ENCODE measurements at regions not wholly inside any gene's neighbourhood (a gene's known extent, or its start where the extent isn't known, plus 50 kb on each side); places are given as distances from the start of the nearest gene placed in this dataset.

GRCh38 chr10:8913720-8914119 lies 859.2 kb downstream of the GATA3 start:
- DNase-seq: no peak

DNA sequence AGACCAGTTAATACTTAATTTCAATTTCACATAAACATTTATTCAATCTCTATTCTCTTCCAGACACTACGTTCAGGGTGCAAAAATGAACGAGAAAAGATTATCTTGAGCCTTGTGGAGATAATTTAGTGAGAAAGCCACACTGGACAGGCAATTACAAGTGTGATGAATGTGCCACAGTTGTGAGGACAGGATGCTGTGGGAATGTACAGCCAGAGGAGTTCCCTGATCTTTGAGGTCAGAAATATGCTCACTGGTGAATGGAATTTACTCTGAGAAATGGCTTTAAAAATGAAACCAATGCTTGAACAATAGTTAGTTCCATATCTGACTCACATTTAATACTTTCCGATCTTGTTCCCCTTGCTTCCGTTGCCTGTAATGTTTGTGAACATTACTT lies 864.8 kb downstream of the GATA3 start:
- no peak for DNase-seq

- DNase-seq: no peak
Observed at GRCh38 chr10:8921568-8921967, 867.1 kb downstream of the GATA3 start.

GRCh38 chr10:8923096-8923495 lies 868.6 kb downstream of the GATA3 start:
- DNase-seq: no peak

DNA sequence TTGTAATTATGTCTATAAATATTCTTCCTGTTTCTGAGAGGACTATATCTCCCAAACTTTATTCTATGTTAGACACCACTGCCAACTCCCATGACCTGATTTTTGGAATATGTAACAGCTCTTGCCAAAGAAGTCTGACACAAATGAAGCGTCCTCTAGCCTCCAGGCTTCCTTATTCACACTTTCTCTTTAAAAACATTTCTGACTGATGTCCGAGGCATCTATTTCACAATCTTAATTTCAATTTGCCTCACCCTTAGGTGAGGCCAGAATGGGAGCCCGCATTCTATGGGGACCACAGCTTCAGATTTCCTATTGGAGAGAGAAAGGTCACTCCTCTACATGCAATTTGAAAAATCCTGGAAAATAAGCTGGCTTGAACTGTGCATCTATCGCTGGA lies 873.2 kb downstream of the GATA3 start:
- DNase-seq: no peak

- DNase-seq: no peak
Observed at GRCh38 chr10:8946451-8946850, 892.0 kb downstream of the GATA3 start.

DNA sequence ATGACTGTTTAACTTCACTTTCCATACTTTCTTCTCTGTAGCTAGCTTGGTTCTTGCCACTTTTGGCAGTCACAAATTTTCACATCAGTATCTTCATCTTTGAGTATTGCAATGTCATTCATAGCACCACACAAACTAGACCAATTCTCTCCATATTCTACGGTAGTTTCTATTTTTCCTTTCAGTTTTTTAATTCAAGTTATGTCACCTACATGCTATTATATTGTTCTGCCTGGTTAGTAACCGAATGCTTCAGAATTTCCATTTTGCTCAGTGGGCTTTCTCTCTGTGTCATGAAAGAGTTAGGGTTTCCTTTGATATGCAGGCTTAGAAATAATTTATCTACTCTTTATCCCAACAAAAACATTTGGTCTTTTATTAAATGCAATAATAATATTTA lies 896.5 kb downstream of the GATA3 start:
- no peak for DNase-seq

- no peak for DNase-seq
Observed at GRCh38 chr10:8951440-8952089, 897.1 kb downstream of the GATA3 start.

DNA sequence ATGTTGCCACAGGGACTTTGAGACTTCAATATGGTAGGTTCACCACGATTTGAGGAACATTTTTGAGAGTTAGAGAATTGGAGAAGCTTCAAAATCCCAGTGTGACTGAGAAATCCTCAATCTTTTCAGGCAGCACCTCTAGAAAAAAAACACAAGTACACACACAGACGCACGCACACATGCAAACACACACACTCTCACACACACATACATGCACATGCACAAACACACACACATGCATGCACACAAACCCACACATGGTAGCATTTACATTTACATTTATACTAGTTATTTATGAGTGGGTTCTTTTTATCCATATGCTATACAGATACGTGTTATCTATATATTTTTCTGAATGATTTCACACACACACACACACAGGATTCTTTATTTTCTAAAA lies 901.9 kb downstream of the GATA3 start:
- DNase-seq: no peak

GRCh38 chr10:8962249-8962648 lies 907.8 kb downstream of the GATA3 start:
- no peak for DNase-seq

DNA sequence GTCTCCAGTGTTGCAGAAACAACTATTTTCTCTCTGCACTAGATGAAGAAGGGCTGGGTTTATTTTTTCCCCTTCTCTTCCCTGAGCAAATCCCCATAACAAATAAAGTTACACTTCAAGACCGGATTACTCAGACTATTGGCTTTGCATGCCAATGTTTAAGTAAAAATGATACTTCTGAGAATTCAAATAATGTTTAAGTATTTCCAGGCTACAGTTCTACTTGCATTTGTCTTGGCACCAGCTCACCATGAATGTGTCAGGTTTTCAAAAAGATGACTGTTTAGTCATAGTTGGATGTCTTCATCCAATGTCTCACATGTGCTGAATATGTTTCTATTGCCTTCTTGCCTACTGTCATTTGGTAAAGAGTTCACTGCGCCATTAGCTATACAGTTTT lies 912.6 kb downstream of the GATA3 start:
- no peak for DNase-seq

GRCh38 chr10:8969853-8970252 lies 915.4 kb downstream of the GATA3 start:
- DNase-seq: no peak

- no peak for DNase-seq
Observed at GRCh38 chr10:8975535-8975934, 921.0 kb downstream of the GATA3 start.

DNA sequence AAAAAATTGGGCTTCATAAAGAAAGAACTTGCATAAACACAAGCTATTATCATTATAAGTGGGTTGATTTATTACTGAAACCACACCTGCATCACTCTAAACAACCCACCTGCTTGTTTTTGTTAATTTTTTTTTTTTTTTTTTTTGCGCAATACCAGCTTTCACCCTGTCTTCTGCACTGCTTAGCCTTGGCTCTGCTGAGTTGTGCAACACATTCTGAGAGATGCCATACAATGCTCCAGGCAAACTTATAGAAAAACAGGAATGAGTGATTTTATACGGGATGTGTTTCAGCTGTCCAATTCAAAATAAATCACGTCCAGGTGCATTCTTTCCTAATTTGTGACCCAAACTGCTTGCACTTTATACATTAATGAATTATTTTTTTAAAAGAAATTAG lies 923.6 kb downstream of the GATA3 start:
- no peak for DNase-seq

DNA sequence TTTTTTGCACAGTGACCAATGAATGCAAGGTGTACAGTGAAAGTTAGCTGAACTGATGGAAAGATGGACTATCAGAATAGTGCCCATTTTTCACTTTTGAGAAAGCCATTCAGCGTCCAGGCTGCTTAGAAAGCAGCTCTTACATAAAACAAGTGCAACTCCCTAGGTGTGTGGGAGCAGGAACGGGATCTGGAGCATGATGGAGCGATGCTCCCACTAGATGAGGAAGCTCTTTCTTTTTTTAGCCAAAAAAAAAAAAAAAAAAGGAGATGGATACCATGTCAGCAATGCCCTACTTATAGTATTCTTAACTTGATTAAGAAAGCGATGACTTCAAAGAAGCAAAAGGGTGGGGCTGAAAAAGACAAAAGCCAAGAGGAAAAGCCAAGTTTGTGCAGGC lies 925.5 kb downstream of the GATA3 start:
- no peak for DNase-seq

DNA sequence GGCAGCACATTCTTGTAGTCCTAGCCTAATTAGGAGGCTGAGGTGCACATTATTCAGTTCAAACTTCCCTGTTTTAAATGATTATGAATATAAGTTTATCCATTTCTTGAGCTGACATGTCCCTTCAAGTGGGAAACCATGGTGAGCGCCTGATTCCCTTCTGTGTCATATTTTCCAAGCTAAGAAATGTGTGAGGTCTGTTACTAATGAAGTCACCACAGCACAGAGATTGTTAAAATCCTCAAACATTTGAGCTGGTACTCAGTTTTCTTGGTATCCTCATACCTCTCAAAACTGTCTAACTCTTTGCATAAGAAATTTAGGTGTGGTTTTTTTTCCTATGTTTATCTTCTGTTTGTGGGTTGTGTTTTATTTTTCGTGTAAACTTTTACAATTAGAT lies 926.8 kb downstream of the GATA3 start:
- no peak for DNase-seq

GRCh38 chr10:8985651-8986050 lies 931.2 kb downstream of the GATA3 start:
- DNase-seq: no peak

DNA sequence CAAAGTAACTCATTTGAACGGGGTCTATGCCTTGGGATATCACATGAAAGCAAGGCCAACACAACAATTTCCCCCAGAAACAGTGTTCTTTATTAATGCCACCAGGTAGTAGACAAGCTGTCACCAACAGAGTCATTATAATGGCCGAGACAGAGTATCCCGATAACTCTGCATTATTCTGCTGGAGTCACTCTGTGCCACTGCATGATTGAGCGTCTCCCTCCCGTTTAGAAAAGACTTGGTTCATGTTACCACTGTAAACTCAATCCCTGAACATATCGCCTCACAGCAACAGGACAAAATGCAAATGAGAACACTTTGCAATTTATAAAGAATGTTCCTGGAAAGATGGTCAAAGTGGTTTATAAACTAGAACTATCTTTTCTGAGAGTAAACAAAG lies 932.5 kb downstream of the GATA3 start:
- DNase-seq: no peak

- DNase-seq: no peak
Observed at GRCh38 chr10:8987712-8988111, 933.2 kb downstream of the GATA3 start.

- DNase-seq: no peak
Observed at GRCh38 chr10:8990280-8990987, 935.9 kb downstream of the GATA3 start.

DNA sequence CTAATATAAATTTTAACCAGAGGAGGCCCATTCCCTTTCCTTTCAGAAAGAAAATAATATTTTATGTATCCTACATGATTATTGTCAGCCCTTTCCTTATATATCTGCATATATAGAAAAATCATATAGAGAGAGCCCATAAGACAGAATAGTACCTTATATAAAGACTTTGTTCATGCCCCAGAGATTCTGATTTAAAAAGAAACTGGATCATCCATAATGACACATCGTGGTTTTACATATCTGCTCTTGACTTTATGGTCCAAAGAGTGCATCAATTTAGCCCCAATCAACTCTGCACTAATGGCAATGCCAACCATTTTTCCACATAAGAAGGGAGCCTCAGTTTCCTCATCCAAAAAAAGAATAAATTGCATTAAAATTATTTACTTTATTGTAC lies 937.5 kb downstream of the GATA3 start:
- DNase-seq: no peak

DNA sequence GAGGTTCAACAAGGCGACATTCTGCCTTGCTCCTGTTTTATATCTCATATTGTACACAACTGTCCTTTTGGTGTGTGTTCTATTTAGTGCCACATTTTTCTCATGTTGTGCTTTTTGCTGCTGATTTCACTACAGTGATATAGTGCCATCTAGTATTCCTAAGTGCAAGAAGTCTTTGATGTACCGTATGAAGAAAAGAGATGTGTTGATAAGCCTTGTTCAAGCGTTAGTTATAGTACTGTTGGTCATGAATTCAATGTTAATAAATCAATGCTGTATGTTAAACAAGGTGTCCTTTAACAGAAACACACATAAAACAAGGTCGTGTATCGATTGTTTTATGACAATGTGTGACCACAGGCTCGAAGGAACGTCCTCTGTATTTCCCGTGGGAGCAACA lies 939.4 kb downstream of the GATA3 start:
- DNase-seq: no peak

DNA sequence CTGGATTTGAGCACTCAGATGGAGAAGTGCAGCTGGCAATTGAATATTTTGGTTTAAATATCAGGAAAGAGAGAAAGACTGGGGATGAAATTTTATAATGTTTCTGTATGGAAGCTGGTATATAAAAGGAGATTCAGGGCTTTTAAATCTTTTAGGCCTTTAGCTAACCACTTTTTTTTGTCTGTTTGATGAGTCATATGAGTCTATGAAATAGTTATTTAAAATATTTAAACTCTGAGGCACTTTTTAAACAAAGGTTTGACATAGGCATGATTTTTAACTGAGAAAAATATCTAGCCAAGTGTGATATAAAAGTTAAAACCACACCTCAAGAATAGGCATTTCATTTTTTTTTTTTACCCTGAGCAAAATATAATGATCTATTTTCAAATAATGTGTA lies 944.3 kb downstream of the GATA3 start:
- DNase-seq: no peak

- DNase-seq: no peak
Observed at GRCh38 chr10:9003122-9003521, 948.6 kb downstream of the GATA3 start.

DNA sequence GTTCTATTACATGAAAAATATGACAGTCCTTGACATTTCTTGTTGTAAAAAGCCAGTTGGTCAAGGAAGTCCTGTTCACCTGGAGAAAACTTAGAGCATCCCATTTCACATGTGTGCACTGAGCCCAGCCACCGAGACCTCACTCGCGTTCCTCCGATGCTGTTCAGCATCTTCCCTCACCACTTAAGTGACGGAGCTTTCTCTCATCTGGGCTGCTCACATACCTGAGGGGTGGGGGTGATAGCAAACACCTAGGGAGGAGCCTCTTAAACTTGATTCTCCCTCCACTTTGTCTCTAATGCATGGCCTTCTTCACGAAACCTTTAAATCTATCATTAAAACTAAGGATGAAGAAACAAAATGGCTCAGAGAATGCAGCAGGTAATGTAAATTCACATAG lies 950.2 kb downstream of the GATA3 start:
- DNase-seq: no peak

Data from fibroblast of skin of scalp (primary cell).